ENCODE measurements at regions not wholly inside any gene's neighbourhood (a gene's known extent, or its start where the extent isn't known, plus 50 kb on each side); places are given as distances from the start of the nearest gene placed in this dataset.

- TF ChIP-seq POLR2AphosphoS5 (IDR thresholded peaks at IDR 0.05) = peak in 2 of 3 donors; percentile 34 to 59
- TF ChIP-seq EP300 (IDR thresholded peaks at IDR 0.05) = no peak
- TF ChIP-seq, protein P1, sequence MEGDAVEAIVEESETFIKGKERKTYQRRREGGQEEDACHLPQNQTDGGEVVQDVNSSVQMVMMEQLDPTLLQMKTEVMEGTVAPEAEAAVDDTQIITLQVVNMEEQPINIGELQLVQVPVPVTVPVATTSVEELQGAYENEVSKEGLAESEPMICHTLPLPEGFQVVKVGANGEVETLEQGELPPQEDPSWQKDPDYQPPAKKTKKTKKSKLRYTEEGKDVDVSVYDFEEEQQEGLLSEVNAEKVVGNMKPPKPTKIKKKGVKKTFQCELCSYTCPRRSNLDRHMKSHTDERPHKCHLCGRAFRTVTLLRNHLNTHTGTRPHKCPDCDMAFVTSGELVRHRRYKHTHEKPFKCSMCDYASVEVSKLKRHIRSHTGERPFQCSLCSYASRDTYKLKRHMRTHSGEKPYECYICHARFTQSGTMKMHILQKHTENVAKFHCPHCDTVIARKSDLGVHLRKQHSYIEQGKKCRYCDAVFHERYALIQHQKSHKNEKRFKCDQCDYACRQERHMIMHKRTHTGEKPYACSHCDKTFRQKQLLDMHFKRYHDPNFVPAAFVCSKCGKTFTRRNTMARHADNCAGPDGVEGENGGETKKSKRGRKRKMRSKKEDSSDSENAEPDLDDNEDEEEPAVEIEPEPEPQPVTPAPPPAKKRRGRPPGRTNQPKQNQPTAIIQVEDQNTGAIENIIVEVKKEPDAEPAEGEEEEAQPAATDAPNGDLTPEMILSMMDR (IDR thresholded peaks at IDR 0.05) = no peak
- TF ChIP-seq POLR2A (IDR thresholded peaks at IDR 0.05) = no peak
Observed at GRCh38 chr7:12861070-12861469, 173.6 kb downstream of the ARL4A start.

Data from stomach (tissue), 4 donors.